ENCODE measurements at regions not wholly inside any gene's neighbourhood (a gene's known extent, or its start where the extent isn't known, plus 50 kb on each side); places are given as distances from the start of the nearest gene placed in this dataset.

DNA sequence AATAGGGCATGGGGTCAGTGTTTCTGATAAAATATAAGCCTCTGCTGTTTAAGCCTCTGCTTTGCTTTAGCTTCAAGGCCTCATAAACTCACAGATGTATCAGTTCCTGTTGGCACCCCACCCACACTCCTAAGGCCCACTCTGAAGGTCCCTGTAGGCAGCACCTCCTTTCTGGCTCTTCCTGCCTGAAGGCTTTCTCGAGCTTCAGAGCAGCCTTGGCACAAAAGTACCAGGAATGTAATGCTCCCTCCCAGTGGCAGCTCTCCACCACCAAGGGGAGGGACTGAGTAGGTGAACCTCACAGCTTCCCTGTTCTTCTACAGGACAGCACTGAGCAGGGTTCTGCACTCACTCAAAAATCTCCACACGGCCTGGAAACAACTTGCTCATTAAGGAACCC, 102.2 kb downstream of the ABHD5 start:
- WGBS, 2 donors = 21 to 31% methylated on average over 2 of the region's 2 CpGs
- H3K27ac ChIP-seq = no peak overlapping the region
- no peaks in the 10 kb centered on the region for H3K36me3 ChIP-seq
- H3K27me3 ChIP-seq = no peaks in the 10 kb centered on the region
- DNase-seq = peak; percentile 68 to 74
- H3K4me1 ChIP-seq = no peaks in the 10 kb centered on the region
- no peak overlapping the region for H3K4me3 ChIP-seq (replicated peaks in 1 of 3)
- intact Hi-C loops (cut with DNase I) = no loop called here
- TF ChIP-seq POLR2A (IDR thresholded peaks at IDR 0.05) = no peak
- TF ChIP-seq, protein P1, sequence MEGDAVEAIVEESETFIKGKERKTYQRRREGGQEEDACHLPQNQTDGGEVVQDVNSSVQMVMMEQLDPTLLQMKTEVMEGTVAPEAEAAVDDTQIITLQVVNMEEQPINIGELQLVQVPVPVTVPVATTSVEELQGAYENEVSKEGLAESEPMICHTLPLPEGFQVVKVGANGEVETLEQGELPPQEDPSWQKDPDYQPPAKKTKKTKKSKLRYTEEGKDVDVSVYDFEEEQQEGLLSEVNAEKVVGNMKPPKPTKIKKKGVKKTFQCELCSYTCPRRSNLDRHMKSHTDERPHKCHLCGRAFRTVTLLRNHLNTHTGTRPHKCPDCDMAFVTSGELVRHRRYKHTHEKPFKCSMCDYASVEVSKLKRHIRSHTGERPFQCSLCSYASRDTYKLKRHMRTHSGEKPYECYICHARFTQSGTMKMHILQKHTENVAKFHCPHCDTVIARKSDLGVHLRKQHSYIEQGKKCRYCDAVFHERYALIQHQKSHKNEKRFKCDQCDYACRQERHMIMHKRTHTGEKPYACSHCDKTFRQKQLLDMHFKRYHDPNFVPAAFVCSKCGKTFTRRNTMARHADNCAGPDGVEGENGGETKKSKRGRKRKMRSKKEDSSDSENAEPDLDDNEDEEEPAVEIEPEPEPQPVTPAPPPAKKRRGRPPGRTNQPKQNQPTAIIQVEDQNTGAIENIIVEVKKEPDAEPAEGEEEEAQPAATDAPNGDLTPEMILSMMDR (IDR thresholded peaks at IDR 0.05) = peak in 2 of 6 experiments; percentile 22 to 35
- H3K9me3 ChIP-seq = no peaks in the 10 kb centered on the region

DNA sequence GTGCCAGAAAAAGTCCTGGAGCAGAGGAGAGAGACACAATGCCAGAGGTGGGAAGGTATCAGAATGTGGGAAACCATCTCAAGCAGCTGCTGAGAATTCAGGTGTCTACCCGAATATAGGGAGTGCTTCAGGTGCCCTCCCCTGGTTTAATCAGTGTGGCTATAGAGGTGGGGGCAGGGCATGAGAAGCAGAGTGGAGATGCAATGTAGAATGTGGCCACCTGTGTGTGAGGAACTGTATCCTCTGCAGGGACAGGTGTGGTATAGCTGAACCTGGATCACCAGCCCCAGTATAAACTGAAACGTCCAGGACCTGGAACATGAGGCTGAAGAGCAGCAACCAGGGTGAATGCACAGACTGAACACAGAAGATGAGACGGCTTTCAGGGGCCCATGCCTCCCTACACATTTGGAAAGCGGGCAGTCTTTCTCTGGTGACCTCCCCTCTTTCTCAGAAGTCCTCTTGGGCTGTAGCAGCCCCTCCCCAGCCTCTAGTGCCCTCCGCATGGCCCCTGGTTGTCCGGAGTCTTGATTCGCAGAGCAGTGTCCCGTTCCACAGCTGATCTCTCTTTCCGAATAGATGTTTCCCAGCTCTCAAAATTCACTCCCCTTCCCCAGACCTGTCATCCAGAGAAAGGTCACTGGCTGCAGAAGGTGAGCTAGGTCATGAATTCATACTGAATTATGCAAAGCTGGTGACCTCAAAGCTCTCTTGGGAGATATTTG, 103.1 kb downstream of the ABHD5 start:
- Histone ChIP-seq H3K4me1 (no peaks in the 10 kb centered on the region), H3K27ac (no peak overlapping the region), H3K4me3 (replicated peaks in 1 of 3) (no peak overlapping the region), H3K9me3 (no peaks in the 10 kb centered on the region), H3K36me3 (no peaks in the 10 kb centered on the region), H3K27me3 (no peaks in the 10 kb centered on the region)
- no peak for DNase-seq
- intact Hi-C loops (cut with DNase I) = no loop called here
- TF ChIP-seq POLR2A (IDR thresholded peaks at IDR 0.05) = no peak
- TF ChIP-seq, protein P1 (IDR thresholded peaks at IDR 0.05) = no peak
- 88 to 93% methylated on average over 9 of the region's 9 CpGs for WGBS, 2 donors

DNA sequence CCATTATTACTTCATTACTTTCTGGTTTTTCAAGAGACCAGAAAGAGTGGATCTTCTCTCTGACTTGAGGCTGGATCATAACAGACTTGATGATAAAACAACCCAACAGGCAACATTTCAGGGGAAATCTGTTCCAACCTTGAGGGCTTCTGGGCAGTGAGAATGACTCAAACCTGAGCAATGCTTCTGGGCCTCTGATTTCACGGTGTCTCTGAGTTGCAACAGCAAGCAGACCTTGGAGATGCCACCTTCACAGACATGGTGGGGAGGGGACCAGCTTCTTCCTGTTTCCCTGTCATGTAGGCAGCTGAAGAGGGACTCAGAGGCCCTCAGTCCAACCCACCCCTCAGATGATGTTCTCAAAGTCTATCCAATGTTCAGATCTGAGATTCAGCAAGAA, 104.0 kb downstream of the ABHD5 start:
- 85 to 86% methylated on average over 1 of the region's 1 CpG for WGBS, 2 donors
- no peak for DNase-seq
- Histone ChIP-seq H3K27ac (no peak overlapping the region), H3K4me1 (no peaks in the 10 kb centered on the region), H3K9me3 (no peaks in the 10 kb centered on the region), H3K36me3 (no peaks in the 10 kb centered on the region), H3K4me3 (replicated peaks in 1 of 3) (no peak overlapping the region), H3K27me3 (no peaks in the 10 kb centered on the region)
- TF ChIP-seq, protein P1 (IDR thresholded peaks at IDR 0.05) = no peak
- TF ChIP-seq POLR2A (IDR thresholded peaks at IDR 0.05) = no peak
- intact Hi-C loops (cut with DNase I) = no loop called here

DNA sequence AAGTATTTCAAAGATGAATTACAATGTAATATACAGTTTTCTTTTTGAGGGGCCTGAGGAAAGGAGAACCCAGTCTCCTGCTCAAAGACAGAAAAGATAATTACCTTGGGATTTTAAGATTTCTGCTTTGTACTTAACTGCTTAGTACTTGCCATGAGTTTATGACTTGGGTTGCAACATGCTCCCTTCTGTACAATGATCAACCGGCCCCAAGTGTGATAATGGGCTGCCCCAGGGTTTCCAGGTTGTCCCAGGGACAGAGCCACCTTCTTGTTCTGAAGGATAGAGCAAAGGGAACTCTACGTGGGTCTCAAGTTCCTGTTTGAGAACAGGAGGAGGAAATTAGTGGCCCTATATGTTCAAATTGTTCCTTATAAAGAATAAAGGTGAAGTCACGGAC, 104.8 kb downstream of the ABHD5 start:
- H3K36me3 ChIP-seq = no peaks in the 10 kb centered on the region
- no peak overlapping the region for H3K4me3 ChIP-seq (replicated peaks in 1 of 3)
- DNase-seq = no peak
- no peaks in the 10 kb centered on the region for H3K27me3 ChIP-seq
- no peaks in the 10 kb centered on the region for H3K9me3 ChIP-seq
- H3K27ac ChIP-seq = no peak overlapping the region
- TF ChIP-seq, protein P1 (IDR thresholded peaks at IDR 0.05) = no peak
- no peak for TF ChIP-seq POLR2A (IDR thresholded peaks at IDR 0.05)
- intact Hi-C loops (cut with DNase I) = no loop called here
- no peaks in the 10 kb centered on the region for H3K4me1 ChIP-seq
- 81 to 85% methylated on average over 3 of the region's 3 CpGs for WGBS, 2 donors

DNA sequence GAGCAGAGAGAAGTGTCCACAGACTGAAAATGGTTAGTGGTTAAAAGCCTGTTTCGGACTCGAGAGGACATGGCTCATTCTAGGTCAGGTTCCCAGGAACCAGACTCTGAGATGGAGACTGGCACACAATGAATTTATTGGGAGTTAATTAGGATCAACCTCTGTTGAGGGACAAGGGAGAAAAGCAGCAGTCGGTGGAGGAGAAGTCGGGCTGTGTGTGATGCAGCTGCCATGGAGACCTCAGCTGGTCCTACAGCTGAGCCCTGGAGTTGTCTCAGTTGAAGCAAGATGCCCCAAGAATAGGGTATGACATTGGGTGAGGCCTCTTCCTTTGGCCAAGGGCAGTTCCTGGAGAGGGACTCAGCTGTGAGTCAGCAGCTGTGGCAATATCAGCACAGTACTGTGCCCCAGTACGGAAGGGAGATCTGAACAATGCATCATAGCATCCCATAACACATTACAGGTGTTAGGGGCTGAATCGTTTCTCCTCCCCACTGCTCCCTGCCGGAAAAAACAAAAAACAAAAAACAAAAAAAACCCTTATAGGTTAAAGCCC, 105.4 kb downstream of the ABHD5 start:
- Histone ChIP-seq H3K27ac (no peak overlapping the region), H3K36me3 (no peaks in the 10 kb centered on the region), H3K9me3 (no peaks in the 10 kb centered on the region), H3K4me1 (no peaks in the 10 kb centered on the region), H3K4me3 (replicated peaks in 1 of 3) (no peak overlapping the region), H3K27me3 (no peaks in the 10 kb centered on the region)
- intact Hi-C loops (cut with DNase I) = no loop called here
- WGBS, 2 donors = 89 to 91% methylated on average over 7 of the region's 7 CpGs
- DNase-seq = no peak
- no peak for TF ChIP-seq POLR2A (IDR thresholded peaks at IDR 0.05)
- TF ChIP-seq, protein P1 (IDR thresholded peaks at IDR 0.05) = no peak
